ENCODE measurements at regions not wholly inside any gene's neighbourhood (a gene's known extent, or its start where the extent isn't known, plus 50 kb on each side); places are given as distances from the start of the nearest gene placed in this dataset.

GRCh38 chr11:45457649-45458048 lies 171.5 kb upstream of the SYT13 start:
- ChIA-PET POLR2A (no interaction called here), CTCF (no interaction called here)
- intact Hi-C loops (cut with micrococcal nuclease; ENCODE audit: unreplicated experiment) (no loop called here), in situ Hi-C loops (cut with HindIII; ENCODE audit: low pct_unique_long_range_greater_than_20kb, low sequenced_read_pairs) (no loop called here)
- BruUV-seq (replicated peaks), result no TSS peak
- Histone ChIP-seq H3K4me3 (ENCODE audit: low read depth in 2 of 2, low read length in 2 of 2) (no peak overlapping the region), H3K27me3 (ENCODE audit: control insufficient read depth, insufficient read depth, low read length) (peaks cover 10% of the 10 kb centered on the region; the same call in 1 of the 2 replicates), H3K4me1 (ENCODE audit: control insufficient read depth, insufficient read depth, low read length) (no peaks in the 10 kb centered on the region), H3K9me3 (ENCODE audit: control insufficient read depth, insufficient read depth, low read depth, low read length) (no peaks in the 10 kb centered on the region), H3K27ac (ENCODE audit: low read length) (no peak overlapping the region), H3K36me3 (ENCODE audit: control insufficient read depth, insufficient read depth, low read length) (no peaks in the 10 kb centered on the region)
- no peak for ATAC-seq
- DNase-seq (ENCODE audit: low read depth, low spot score), result no peak
- TF ChIP-seq, protein P1, sequence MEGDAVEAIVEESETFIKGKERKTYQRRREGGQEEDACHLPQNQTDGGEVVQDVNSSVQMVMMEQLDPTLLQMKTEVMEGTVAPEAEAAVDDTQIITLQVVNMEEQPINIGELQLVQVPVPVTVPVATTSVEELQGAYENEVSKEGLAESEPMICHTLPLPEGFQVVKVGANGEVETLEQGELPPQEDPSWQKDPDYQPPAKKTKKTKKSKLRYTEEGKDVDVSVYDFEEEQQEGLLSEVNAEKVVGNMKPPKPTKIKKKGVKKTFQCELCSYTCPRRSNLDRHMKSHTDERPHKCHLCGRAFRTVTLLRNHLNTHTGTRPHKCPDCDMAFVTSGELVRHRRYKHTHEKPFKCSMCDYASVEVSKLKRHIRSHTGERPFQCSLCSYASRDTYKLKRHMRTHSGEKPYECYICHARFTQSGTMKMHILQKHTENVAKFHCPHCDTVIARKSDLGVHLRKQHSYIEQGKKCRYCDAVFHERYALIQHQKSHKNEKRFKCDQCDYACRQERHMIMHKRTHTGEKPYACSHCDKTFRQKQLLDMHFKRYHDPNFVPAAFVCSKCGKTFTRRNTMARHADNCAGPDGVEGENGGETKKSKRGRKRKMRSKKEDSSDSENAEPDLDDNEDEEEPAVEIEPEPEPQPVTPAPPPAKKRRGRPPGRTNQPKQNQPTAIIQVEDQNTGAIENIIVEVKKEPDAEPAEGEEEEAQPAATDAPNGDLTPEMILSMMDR (IDR thresholded peaks at IDR 0.05), result no peak
- no peak for TF ChIP-seq REST (IDR thresholded peaks at IDR 0.05; ENCODE audit: insufficient read depth in 1 of 2, low read depth in 2 of 2, low read length in 1 of 2)
- no peak for TF ChIP-seq POLR2AphosphoS5 (IDR thresholded peaks at IDR 0.05; ENCODE audit: low read depth, low read length)
- no peak for TF ChIP-seq TCF7L2 (IDR thresholded peaks at IDR 0.05; ENCODE audit: low read depth, low read length)
- TF ChIP-seq SIN3A (IDR thresholded peaks at IDR 0.05; ENCODE audit: borderline replicate concordance, insufficient read depth, low read depth, low read length), result no peak

DNA sequence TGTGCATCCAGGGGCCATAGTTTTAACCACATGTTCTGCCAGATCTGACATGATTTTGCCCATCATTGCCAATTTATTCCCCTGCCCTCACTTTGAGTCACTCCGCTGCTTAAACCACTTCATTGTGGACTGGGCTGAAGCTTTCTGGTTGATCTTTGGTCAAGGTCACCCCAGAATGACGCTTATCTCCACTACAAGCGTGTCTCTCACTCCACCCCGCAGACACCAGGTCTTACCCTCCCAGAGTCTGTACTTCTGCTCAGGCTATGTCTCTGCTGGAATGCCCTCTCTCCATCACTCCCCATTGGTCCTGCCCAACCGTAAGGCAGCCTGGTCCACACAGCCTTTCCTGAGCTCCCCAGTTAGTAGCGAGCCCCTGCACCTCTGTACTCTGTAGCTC lies 170.5 kb upstream of the SYT13 start:
- ATAC-seq (no peak), DNase-seq (ENCODE audit: low read depth, low spot score) (no peak)
- BruUV-seq (replicated peaks), result no TSS peak
- H3K9me3 ChIP-seq (ENCODE audit: control insufficient read depth, insufficient read depth, low read depth, low read length), result no peaks in the 10 kb centered on the region
- TF ChIP-seq TCF7L2 (IDR thresholded peaks at IDR 0.05; ENCODE audit: low read depth, low read length), result no peak
- TF ChIP-seq POLR2AphosphoS5 (IDR thresholded peaks at IDR 0.05; ENCODE audit: low read depth, low read length), result no peak
- TF ChIP-seq REST (IDR thresholded peaks at IDR 0.05; ENCODE audit: insufficient read depth in 1 of 2, low read depth in 2 of 2, low read length in 1 of 2), result no peak
- TF ChIP-seq SIN3A (IDR thresholded peaks at IDR 0.05; ENCODE audit: borderline replicate concordance, insufficient read depth, low read depth, low read length), result no peak
- TF ChIP-seq, protein P1 (IDR thresholded peaks at IDR 0.05), result no peak
- intact Hi-C loops (cut with micrococcal nuclease; ENCODE audit: unreplicated experiment) (no loop called here), in situ Hi-C loops (cut with HindIII; ENCODE audit: low pct_unique_long_range_greater_than_20kb, low sequenced_read_pairs) (no loop called here)
- ChIA-PET CTCF (no interaction called here), POLR2A (no interaction called here)
- peaks cover 13% of the 10 kb centered on the region; the same call in 1 of the 2 replicates for H3K27me3 ChIP-seq (ENCODE audit: control insufficient read depth, insufficient read depth, low read length)
- H3K27ac ChIP-seq (ENCODE audit: low read length), result no peak overlapping the region
- no peaks in the 10 kb centered on the region for H3K36me3 ChIP-seq (ENCODE audit: control insufficient read depth, insufficient read depth, low read length)
- H3K4me1 ChIP-seq (ENCODE audit: control insufficient read depth, insufficient read depth, low read length), result no peaks in the 10 kb centered on the region
- H3K4me3 ChIP-seq (ENCODE audit: low read depth in 2 of 2, low read length in 2 of 2), result no peak overlapping the region

Measured in Panc1 (cell line).